Heart right ventricle (tissue), 16 donors: ENCODE measurements at regions not wholly inside any gene's neighbourhood (a gene's known extent, or its start where the extent isn't known, plus 50 kb on each side); places are given as distances from the start of the nearest gene placed in this dataset.
A peak's percentile ranks its signal among the peaks of the same experiment; 100 is the strongest.

Experiments
- ATAC-seq, 8 donors: fragments of 200-7000 bp; cut with Tn5 transposase; one replicate each; pipeline ENCODE4 v1.9.1; 2020; ENCODE audit warnings: mild to moderate bottlenecking in 8 of 8, moderate library complexity in 8 of 8, moderate number of reproducible peaks in 1 of 8
- DNase-seq, 2 donors: peaks; one replicate each; pipeline ENCODE4 v3.0.0-alpha.2; 2020
- H3K27ac ChIP-seq, 10 donors: fragments of 200-600 bp; sonication (generic) in 2 of 10; one replicate each; pipeline versions ENCODE4 v1.5.0 to v1.8.0; 2020 to 2022; ENCODE audit warnings: mild to moderate bottlenecking in 3 of 10
- H3K27me3 ChIP-seq, 7 donors: fragments of 200-600 bp; one replicate each; pipeline ENCODE4 v1.8.0; 2021 to 2022; ENCODE audit warnings: mild to moderate bottlenecking in 2 of 7
- H3K36me3 ChIP-seq, 9 donors: fragments of 200-600 bp; sonication (generic) in 1 of 9; one replicate each; pipeline versions ENCODE4 v1.5.0 to v1.8.0; 2020 to 2022; ENCODE audit warnings: mild to moderate bottlenecking in 2 of 9
- H3K4me1 ChIP-seq, 9 donors: fragments of 200-600 bp; sonication (generic) in 1 of 9; one replicate each; pipeline versions ENCODE4 v1.5.0 to v1.8.0; 2020 to 2022; ENCODE audit warnings: mild to moderate bottlenecking in 4 of 9
- H3K4me3 ChIP-seq, 10 donors: fragments of 200-600 bp; sonication (generic) in 2 of 10; one replicate each; pipeline versions ENCODE4 v1.5.0 to v1.8.0; 2020 to 2022; ENCODE audit warnings: mild to moderate bottlenecking in 7 of 10, moderate library complexity in 2 of 10
- H3K9me3 ChIP-seq, 11 donors: fragments of 200-600 bp in 10 of 11; sonication (generic) in 2 of 11; one replicate each; pipeline versions ENCODE4 v1.5.0 to v1.8.0; 2013 to 2022; ENCODE audit warnings: mild to moderate bottlenecking in 2 of 11, control low read depth in 1 of 11, moderate library complexity in 1 of 11
- WGBS, 2 donors: extraction: QIAGEN DNeasy Blood & Tissue Kit; methylation state at CpG; one replicate each; pipeline ENCODE4 v1.1.7; 2013; ENCODE audit warnings: inconsistent platforms in 1 of 2; 5-methylcytosine and 5-hydroxymethylcytosine counted together
- intact Hi-C, 10 donors: fragments of 100-400 bp; cut with DNase I; formaldehyde crosslinking; loops; one replicate each; pipeline versions ENCODE4 v1.11.1 to v1.14.2; 2022
- TF ChIP-seq, protein P1 (sequence below), 9 donors: fragments of 200-600 bp; sonication (generic) in 2 of 9; IDR thresholded peaks; one replicate each; pipeline versions ENCODE4 v1.5.0 to v1.8.0; 2021 to 2022; ENCODE audit warnings: antibody characterized with exemption in 9 of 9, mild to moderate bottlenecking in 5 of 9, moderate library complexity in 1 of 9
- donor health status: Arrhythmogenic right ventricular cardiomyopathy.
- donor health status: ischemic (EF 13 %, LVEDD 7.1; RV severe dilation, severe dysfunction).
- donor health status: healthy with polysubstance abuse.
- donor health status: DM: no; HTN: yes; CAD: no.
- donor health status: DM: no; HTN: no; CAD: no.
- donor health status: ischemic (EF 25% LVEDD 6.9; RV normal size, moderate dysfunction).
- donor health status: ischemic (EF 25% LVEDD 5.7; RV mildly dilated, moderate dysfunction).
- donor health status: healthy.
- donor health status: DM: yes; HTN: yes; CAD: no.
- donor health status: Ischemic cardiomyopathy.
- donor health status: ischemic (EF 35%, LVEDD 5.7; RV mildly dilated, moderate dysfunction).
- donor health status: nonischemic (EF 11% LVEDD 7.7; RV severe dilation, severe dysfunction).
- donor health status: DM: yes; HTN: yes; CAD: no.
- donor health status: PGD.
- donor health status: ischemic (EF 29% LVEDD 5.4; RV normal size, mild dysfunction).
- donor health status: nonischemic (EF 23%, LVEDD 6.1; RV moderate dilation, normal function).

DNA sequence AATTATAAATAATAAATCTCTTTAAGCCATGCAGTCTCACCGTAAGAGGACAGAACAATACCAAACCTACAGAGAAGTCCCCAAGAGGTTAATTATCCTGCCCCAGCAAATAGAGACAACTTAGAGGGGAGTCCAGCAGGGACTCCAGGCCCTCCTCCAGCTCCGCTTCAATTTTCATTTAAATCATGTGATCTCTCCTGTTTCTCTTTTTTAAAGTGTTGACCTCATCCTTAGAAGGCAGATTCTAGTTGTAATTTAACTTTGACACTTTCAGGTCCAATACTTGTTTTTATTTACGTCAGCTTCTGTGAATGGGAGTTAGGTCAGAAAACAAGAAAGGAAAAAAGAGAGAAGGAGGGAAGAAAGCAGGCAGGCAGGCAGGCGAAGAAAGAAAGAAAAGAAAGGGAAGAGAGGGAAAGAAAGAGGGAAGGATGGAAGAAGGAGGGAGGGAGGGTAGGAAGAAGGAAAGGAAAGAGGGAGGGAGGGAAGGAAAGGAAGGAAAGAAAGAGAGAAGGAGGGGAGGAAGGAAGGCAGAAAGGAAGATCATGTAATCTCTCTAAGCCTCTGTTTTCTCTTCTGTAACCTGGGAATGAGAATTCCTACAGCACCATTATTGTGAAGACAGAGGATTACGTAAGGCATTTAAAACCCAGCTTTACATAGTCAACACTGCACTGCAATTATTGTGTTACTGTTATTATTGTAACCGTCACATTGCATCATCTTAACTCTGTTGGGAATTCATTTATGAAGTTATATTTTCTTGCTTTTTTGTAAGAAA lies 227.7 kb downstream of the SKIDA1 start:
- Histone ChIP-seq H3K4me3 (no peak overlapping the region), H3K4me1 (peaks cover 0 to 13% (median 10%) of the 10 kb centered on the region in 9 donors), H3K36me3 (no peaks in the 10 kb centered on the region), H3K27ac (no peak overlapping the region), H3K27me3 (no peaks in the 10 kb centered on the region), H3K9me3 (no peaks in the 10 kb centered on the region)
- TF ChIP-seq, protein P1, sequence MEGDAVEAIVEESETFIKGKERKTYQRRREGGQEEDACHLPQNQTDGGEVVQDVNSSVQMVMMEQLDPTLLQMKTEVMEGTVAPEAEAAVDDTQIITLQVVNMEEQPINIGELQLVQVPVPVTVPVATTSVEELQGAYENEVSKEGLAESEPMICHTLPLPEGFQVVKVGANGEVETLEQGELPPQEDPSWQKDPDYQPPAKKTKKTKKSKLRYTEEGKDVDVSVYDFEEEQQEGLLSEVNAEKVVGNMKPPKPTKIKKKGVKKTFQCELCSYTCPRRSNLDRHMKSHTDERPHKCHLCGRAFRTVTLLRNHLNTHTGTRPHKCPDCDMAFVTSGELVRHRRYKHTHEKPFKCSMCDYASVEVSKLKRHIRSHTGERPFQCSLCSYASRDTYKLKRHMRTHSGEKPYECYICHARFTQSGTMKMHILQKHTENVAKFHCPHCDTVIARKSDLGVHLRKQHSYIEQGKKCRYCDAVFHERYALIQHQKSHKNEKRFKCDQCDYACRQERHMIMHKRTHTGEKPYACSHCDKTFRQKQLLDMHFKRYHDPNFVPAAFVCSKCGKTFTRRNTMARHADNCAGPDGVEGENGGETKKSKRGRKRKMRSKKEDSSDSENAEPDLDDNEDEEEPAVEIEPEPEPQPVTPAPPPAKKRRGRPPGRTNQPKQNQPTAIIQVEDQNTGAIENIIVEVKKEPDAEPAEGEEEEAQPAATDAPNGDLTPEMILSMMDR (IDR thresholded peaks at IDR 0.05) = no peak
- ATAC-seq = no peak
- WGBS, 2 donors = 87 to 90% methylated on average over 6 of the region's 6 CpGs
- DNase-seq = no peak
- intact Hi-C loops = no loop called here

DNA sequence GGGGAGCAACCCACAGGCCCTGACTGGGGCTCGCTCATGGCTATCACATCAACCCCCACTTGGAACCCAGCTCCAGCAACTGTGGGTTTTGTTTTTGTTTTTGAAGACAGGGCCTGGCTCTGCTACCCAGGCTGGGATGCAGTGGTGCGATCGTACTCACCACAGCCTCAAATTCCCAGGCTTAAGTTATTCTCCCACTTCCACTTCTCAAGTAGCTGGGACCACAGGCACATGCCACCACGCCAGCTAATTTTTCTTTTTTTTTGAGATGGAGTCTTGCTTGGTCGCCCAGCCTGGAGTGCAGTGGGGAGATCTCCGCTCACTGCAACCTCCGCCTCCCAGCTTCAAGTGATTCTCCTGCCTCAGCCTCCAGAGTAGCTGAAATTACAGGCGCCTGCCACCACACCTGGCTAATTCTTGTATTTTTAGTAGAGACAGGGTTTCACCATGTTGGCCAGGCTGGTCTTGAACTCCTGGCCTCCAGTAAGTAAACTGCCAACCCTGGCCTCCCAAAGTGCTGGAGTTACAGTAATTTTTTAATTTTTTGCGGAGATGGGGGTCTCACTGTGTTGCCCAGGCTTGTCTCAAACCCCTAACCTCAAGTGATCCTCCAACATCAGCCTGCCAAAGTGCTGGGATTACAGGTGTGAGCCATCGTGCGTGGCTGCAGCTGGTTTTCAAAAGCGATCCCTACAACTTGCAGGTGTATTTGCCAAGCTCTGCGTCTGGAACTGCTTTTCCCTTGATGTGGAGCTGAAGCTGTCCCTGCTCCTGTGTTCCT lies 228.7 kb downstream of the SKIDA1 start:
- ATAC-seq (no peak), DNase-seq (no peak)
- H3K27me3 ChIP-seq = no peaks in the 10 kb centered on the region
- WGBS, 2 donors = 97 to 99% methylated on average over 13 of the region's 13 CpGs
- no peak overlapping the region for H3K27ac ChIP-seq
- H3K9me3 ChIP-seq = no peaks in the 10 kb centered on the region
- TF ChIP-seq, protein P1 (IDR thresholded peaks at IDR 0.05) = no peak
- H3K36me3 ChIP-seq = no peaks in the 10 kb centered on the region
- no peak overlapping the region for H3K4me3 ChIP-seq
- intact Hi-C loops = no loop called here
- H3K4me1 ChIP-seq = peaks cover 0 to 23% (median 17%) of the 10 kb centered on the region in 9 donors

DNA sequence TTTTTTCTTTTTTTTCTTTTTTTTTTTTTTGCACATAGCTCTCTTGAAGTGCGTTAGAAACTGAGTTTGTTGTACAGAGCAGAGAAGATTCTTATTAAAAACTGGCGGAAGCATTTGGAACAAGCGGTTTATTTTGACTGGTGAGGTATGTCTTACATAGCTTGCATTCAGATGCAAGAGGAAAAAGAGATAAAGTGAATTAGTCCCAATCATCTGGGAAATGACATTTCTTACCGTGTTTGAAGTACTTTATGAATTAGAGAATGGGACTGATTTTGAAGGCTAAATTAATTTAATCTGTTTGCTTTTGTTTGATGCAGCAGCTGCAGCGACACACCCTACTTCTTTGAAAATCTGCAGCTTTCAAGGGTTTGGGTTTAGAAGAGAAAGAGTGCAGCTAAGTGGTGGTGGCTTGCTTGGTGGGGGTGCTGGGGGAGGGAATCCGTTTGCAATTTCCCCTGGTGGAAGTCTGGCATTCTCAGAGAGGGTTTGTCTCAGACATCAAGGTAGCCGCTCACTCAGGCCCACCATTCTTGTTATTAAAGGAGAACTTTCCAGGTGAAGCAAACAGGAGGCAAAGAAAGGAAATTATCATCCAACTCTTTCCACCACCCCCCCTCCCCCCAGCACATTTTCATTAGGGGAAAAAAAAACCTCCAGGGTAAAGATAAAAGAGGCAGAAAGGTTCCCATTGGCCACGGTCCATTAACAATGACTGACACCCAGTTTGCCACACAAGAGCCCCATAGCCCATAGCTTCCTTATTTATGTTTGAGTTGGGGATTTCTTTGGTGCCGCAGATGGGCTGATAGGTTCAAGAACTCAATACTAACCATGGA lies 231.7 kb downstream of the SKIDA1 start:
- intact Hi-C loops = loop anchor here in 3 of 10 donors (5.0 kb wide), 3 partner anchors 44 to 204 kb away; no protein-coding TSS in a partner anchor
- Histone ChIP-seq H3K9me3 (no peaks in the 10 kb centered on the region), H3K36me3 (no peaks in the 10 kb centered on the region), H3K27me3 (no peaks in the 10 kb centered on the region), H3K4me1 (peaks cover 0 to 26% (median 17%) of the 10 kb centered on the region in 9 donors), H3K27ac (peak overlapping the region in 7 of 10 donors; percentile 17 to 62 (median 46)), H3K4me3 (peak overlapping the region in 4 of 10 donors; percentile 31 to 47 (median 41))
- peak in 1 of 8 donors; percentile 12 for ATAC-seq
- 67 to 71% methylated on average over 9 of the region's 9 CpGs for WGBS, 2 donors
- TF ChIP-seq, protein P1 (IDR thresholded peaks at IDR 0.05) = no peak
- no peak for DNase-seq
